IPS-18a (cell line): ENCODE measurements at regions not wholly inside any gene's neighbourhood (a gene's known extent, or its start where the extent isn't known, plus 50 kb on each side); places are given as distances from the start of the nearest gene placed in this dataset.

ENCODE experiments used
- H3K27ac ChIP-seq: one replicate; pipeline ENCODE4 v1.5.1; 2013; ENCODE audit warnings: low read length
- H3K27me3 ChIP-seq: one replicate; pipeline ENCODE4 v1.6.1; 2013; ENCODE audit warnings: mild to moderate bottlenecking, low read length; ENCODE audit not compliant: control insufficient read depth, insufficient read depth
- H3K36me3 ChIP-seq: one replicate; pipeline ENCODE4 v1.6.1; 2013; ENCODE audit warnings: low read depth, low read length; ENCODE audit not compliant: control insufficient read depth
- H3K4me1 ChIP-seq: one replicate; pipeline ENCODE4 v1.6.1; 2013; ENCODE audit warnings: low read depth, low read length; ENCODE audit not compliant: control insufficient read depth
- H3K4me3 ChIP-seq: one replicate; pipeline ENCODE4 v1.5.1; 2013; ENCODE audit warnings: low read length
- H3K9ac ChIP-seq: one replicate; pipeline ENCODE4 v1.6.1; 2013; ENCODE audit warnings: mild to moderate bottlenecking, low read length, moderate library complexity
- H3K9me3 ChIP-seq: one replicate; pipeline ENCODE4 v1.6.1; 2013; ENCODE audit warnings: low read depth, low read length; ENCODE audit not compliant: control insufficient read depth

- no peak overlapping the region for H3K9ac ChIP-seq
- no peak overlapping the region for H3K4me3 ChIP-seq
- no peak overlapping the region for H3K27ac ChIP-seq
- no peaks in the 10 kb centered on the region for H3K36me3 ChIP-seq
- H3K4me1 ChIP-seq = peaks cover 34% of the 10 kb centered on the region
- H3K9me3 ChIP-seq = no peaks in the 10 kb centered on the region
- H3K27me3 ChIP-seq = no peaks in the 10 kb centered on the region
These were observed 404.2 kb upstream of the CITED2 start for GRCh38 chr6:139778688-139779087.

DNA sequence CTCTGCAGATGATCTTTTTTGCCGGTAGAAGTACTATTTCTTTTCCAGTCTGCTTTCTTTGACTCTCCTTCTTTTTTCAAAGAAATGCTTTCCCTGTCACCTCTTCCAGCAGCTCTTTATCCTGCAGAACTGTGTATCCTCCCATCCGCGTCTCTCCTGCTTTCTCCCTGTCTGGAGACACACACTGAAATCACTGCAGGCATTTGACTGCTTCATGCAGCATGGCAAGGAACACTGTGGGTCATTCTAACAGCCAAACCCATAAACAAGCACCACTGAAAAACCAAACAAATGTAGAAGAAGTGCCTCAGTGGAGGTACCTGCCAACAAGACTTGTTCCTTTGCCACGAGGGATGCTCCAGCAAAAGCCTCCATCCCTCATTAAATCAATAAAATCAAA lies 403.7 kb upstream of the CITED2 start:
- Histone ChIP-seq H3K27ac (no peak overlapping the region), H3K36me3 (no peaks in the 10 kb centered on the region), H3K9ac (no peak overlapping the region), H3K27me3 (no peaks in the 10 kb centered on the region), H3K4me3 (no peak overlapping the region), H3K9me3 (no peaks in the 10 kb centered on the region), H3K4me1 (peaks cover 34% of the 10 kb centered on the region)

DNA sequence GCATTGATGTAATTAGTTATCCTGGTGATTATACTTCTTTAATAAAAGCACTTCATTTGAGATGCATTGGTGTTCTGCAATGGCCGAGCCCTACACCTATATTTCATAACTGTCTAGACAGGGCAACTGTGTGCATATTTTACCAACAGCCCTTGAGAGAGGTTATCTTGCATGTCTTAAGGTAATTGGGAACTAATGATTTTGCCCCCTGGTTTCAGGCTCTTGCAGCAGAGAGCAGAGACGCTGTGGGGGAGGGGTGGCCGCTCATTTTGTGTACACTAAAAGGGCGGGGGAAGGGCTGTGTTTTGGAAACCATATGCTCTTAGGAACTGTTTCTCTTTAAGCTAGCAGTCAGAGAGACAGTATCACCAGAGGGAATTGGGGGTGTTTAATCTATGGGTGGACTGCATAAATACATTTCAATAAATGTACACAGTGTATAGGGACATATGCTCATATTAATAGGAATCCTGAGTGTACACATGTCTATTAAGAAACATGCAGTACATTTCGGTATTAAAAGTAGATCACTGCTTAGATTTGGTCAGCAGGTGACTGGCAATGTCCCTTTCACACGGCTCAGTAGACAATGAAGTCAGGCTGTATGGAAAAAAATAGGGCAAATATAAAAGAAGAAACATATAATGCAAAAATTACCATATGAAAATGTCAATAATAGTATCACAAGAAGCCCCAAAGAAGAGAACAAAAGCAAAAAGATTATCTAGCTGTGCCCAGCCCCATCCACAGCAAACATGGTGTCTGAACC lies 402.9 kb upstream of the CITED2 start:
- no peak overlapping the region for H3K4me3 ChIP-seq
- no peaks in the 10 kb centered on the region for H3K36me3 ChIP-seq

DNA sequence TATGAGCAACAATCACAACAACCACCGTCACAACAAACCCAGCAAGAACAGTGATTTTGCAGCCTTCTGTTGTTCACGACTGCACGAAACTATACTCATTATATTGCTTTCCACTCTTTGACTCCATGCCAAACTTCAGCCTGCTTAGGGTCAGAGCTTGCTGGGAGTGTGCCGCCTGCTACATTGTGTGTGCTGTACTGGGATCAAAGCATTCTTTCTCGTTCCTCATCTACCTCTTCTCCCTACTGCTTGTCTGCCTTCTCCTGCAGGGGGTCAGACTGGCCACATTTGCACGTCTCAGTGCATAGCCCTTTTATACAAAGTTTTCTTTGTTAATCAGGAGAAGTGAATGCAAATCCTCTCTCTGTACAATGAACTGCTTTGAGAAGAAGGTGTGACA lies 401.6 kb upstream of the CITED2 start:
- Histone ChIP-seq H3K4me1 (peaks cover 34% of the 10 kb centered on the region), H3K27me3 (no peaks in the 10 kb centered on the region), H3K9me3 (no peaks in the 10 kb centered on the region), H3K9ac (no peak overlapping the region), H3K36me3 (no peaks in the 10 kb centered on the region), H3K4me3 (no peak overlapping the region), H3K27ac (no peak overlapping the region)

More for the DNA sequence above, 402.9 kb upstream of the CITED2 start:
- Histone ChIP-seq H3K9me3 (no peaks in the 10 kb centered on the region), H3K9ac (no peak overlapping the region), H3K27me3 (no peaks in the 10 kb centered on the region), H3K4me1 (peaks cover 34% of the 10 kb centered on the region), H3K27ac (no peak overlapping the region)

DNA sequence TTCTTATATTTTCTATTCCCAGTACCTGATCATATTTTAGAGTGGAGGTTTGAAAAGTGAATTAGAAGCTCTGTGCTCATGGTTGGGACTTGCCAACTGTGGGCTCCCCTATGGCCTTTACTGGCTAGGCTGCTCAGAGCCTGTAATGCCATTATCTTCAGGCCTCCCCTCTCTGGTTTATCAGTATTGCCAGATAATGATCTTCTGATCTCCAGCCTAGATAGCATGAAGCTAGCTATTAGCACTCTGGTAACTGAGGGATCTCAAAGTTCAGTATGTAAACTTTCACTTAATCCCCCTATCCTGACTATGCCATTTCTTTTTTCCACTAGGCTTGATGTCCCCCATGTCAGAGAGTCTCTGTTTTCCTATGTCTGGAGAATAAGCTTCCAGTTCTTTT lies 393.7 kb upstream of the CITED2 start:
- H3K36me3 ChIP-seq = no peaks in the 10 kb centered on the region
- no peak overlapping the region for H3K9ac ChIP-seq
- H3K27me3 ChIP-seq = no peaks in the 10 kb centered on the region
- no peak overlapping the region for H3K4me3 ChIP-seq
- no peaks in the 10 kb centered on the region for H3K9me3 ChIP-seq
- H3K4me1 ChIP-seq = no peaks in the 10 kb centered on the region
- H3K27ac ChIP-seq = no peak overlapping the region

DNA sequence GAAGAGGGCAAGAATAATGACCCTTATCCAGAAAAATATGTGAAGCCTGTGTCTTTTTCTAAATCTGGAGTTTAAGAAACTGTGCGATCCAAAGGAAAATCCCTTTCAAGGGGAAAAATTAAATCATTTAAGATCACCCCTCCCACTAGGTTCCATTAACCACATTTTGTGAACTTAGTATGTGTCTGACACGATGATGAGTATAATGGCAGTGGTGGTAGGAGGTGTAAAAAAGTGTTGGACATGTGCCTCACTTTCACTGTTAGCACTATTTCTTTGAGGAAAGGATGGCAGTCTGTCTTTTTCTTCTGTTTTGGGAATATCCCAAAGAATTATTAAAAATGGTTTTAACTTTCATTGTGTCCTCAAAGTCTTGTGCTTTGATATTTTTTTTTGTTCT lies 392.3 kb upstream of the CITED2 start:
- H3K4me3 ChIP-seq = no peak overlapping the region
- H3K27ac ChIP-seq = no peak overlapping the region
- H3K9me3 ChIP-seq = no peaks in the 10 kb centered on the region
- H3K9ac ChIP-seq = no peak overlapping the region
- H3K4me1 ChIP-seq = no peaks in the 10 kb centered on the region
- H3K27me3 ChIP-seq = no peaks in the 10 kb centered on the region
- H3K36me3 ChIP-seq = no peaks in the 10 kb centered on the region

- no peak overlapping the region for H3K27ac ChIP-seq
- no peaks in the 10 kb centered on the region for H3K27me3 ChIP-seq
These were observed 391.4 kb upstream of the CITED2 start for GRCh38 chr6:139765825-139766285.

GRCh38 chr6:139764498-139764986 lies 390.1 kb upstream of the CITED2 start:
- Histone ChIP-seq H3K9ac (no peak overlapping the region), H3K27me3 (no peaks in the 10 kb centered on the region), H3K9me3 (no peaks in the 10 kb centered on the region), H3K4me1 (no peaks in the 10 kb centered on the region), H3K4me3 (no peak overlapping the region), H3K27ac (no peak overlapping the region), H3K36me3 (no peaks in the 10 kb centered on the region)

More at GRCh38 chr6:139765825-139766285, 391.4 kb upstream of the CITED2 start:
- H3K4me3 ChIP-seq = no peak overlapping the region
- H3K36me3 ChIP-seq = no peaks in the 10 kb centered on the region
- H3K9me3 ChIP-seq = no peaks in the 10 kb centered on the region
- H3K4me1 ChIP-seq = no peaks in the 10 kb centered on the region
- H3K9ac ChIP-seq = no peak overlapping the region

DNA sequence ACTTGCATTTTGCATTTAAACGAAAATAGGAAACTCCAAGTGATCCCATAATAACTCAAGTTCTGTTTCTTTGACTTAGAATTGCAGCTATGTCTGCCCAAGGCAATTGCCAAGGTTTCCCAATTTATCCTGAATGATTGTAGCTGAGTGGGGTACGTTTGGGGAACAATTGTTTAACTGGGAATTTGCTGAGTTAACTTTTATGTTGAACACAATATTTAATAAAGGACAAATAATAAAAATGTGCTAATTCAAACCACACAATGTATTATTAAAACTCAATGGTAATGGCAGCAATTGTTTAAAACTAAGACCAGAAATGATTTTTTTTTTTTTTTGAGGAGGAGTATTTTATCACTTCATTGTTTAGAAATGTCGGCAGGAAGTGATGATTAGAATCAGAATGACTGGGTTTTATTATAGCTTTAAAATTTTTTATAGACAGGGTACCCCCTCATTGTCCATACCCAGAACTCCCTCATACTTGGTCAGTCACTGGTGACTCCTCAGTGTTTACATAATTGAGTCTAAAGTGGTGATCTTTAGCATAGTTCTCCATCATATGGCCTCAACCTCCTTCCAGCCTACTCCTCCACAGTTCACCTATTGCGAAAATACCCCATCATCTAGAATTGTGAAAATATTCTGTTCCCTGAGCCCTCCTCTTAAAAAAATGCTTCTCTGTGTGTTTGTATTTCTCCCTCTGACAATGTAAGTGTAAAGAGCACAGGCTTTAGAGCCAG lies 389.2 kb upstream of the CITED2 start:
- H3K9me3 ChIP-seq = no peaks in the 10 kb centered on the region
- no peaks in the 10 kb centered on the region for H3K4me1 ChIP-seq
- H3K4me3 ChIP-seq = no peak overlapping the region
- H3K9ac ChIP-seq = no peak overlapping the region
- H3K36me3 ChIP-seq = no peaks in the 10 kb centered on the region
- no peak overlapping the region for H3K27ac ChIP-seq
- no peaks in the 10 kb centered on the region for H3K27me3 ChIP-seq

- no peaks in the 10 kb centered on the region for H3K36me3 ChIP-seq
- H3K27me3 ChIP-seq = no peaks in the 10 kb centered on the region
- H3K27ac ChIP-seq = no peak overlapping the region
- H3K4me3 ChIP-seq = no peak overlapping the region
- H3K9ac ChIP-seq = no peak overlapping the region
- no peaks in the 10 kb centered on the region for H3K4me1 ChIP-seq
- no peaks in the 10 kb centered on the region for H3K9me3 ChIP-seq
These were observed 388.2 kb upstream of the CITED2 start for GRCh38 chr6:139762587-139763031.

DNA sequence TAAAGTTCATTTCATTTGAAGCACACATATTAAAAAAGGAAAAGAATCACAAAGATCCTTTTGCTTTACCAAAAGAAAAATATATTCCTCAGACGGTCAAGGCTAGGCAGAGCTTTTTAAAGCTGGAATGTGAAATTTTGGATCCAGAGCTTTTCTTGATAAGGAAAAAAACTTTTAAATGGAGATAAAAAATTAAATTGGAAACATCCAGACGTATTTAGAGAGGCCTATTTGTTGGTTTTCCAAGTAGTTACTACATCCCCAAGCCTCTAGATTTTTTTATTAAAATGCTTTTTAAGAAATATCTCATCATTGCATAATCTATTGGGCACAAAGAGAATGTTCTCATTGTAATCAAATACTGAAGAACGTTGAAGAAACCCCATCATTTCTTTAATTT lies 385.7 kb upstream of the CITED2 start:
- H3K27ac ChIP-seq = no peak overlapping the region
- no peak overlapping the region for H3K9ac ChIP-seq
- no peaks in the 10 kb centered on the region for H3K36me3 ChIP-seq
- H3K4me1 ChIP-seq = no peaks in the 10 kb centered on the region
- no peaks in the 10 kb centered on the region for H3K9me3 ChIP-seq
- no peak overlapping the region for H3K4me3 ChIP-seq
- no peaks in the 10 kb centered on the region for H3K27me3 ChIP-seq
